ENCODE measurements at regions not wholly inside any gene's neighbourhood (a gene's known extent, or its start where the extent isn't known, plus 50 kb on each side); places are given as distances from the start of the nearest gene placed in this dataset.

DNA sequence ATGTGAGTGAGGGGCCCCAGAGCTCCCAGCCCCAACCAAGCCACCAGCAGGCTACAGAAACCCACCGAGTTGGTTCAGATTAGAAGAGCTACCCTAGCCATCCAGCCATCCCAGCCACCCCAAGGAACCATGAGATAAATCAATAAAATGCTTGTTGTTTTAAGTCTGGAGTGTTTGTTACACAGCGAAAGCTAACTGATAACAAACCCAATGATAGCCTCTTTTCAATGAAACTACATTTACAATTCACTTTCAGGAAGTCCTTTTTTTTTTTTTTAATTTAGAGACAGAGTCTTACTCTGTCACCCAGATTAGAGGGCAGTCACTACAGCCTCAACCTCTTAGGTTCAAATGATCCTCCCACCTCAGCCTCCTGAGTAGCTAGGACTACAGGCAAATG lies 215.0 kb upstream of the ZFHX3 start:
- TF ChIP-seq, protein P1, sequence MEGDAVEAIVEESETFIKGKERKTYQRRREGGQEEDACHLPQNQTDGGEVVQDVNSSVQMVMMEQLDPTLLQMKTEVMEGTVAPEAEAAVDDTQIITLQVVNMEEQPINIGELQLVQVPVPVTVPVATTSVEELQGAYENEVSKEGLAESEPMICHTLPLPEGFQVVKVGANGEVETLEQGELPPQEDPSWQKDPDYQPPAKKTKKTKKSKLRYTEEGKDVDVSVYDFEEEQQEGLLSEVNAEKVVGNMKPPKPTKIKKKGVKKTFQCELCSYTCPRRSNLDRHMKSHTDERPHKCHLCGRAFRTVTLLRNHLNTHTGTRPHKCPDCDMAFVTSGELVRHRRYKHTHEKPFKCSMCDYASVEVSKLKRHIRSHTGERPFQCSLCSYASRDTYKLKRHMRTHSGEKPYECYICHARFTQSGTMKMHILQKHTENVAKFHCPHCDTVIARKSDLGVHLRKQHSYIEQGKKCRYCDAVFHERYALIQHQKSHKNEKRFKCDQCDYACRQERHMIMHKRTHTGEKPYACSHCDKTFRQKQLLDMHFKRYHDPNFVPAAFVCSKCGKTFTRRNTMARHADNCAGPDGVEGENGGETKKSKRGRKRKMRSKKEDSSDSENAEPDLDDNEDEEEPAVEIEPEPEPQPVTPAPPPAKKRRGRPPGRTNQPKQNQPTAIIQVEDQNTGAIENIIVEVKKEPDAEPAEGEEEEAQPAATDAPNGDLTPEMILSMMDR (IDR thresholded peaks at IDR 0.05; ENCODE audit: low read length) = no peak
- no peak for TF ChIP-seq EZH2 (IDR thresholded peaks at IDR 0.05; ENCODE audit: borderline replicate concordance, low read length)
- Histone ChIP-seq H3K9me3 (ENCODE audit: low read length) (no peaks in the 10 kb centered on the region), H3K9ac (ENCODE audit: low read length) (no peak overlapping the region), H3K79me2 (ENCODE audit: insufficient read depth, low read length) (no peaks in the 10 kb centered on the region), H3K4me2 (ENCODE audit: low read length) (no peak overlapping the region), H3K27me3 (ENCODE audit: insufficient read depth, low read length) (no peaks in the 10 kb centered on the region), H3K4me3 (ENCODE audit: low read depth, low read length, poor library complexity, severe bottlenecking) (no peak overlapping the region), H3K9me2 (ENCODE audit: low read depth, low read length) (no peaks in the 10 kb centered on the region), H3F3A (ENCODE audit: insufficient read depth, low read length) (no peaks in the 10 kb centered on the region), H3K27ac (ENCODE audit: low read depth, low read length, poor library complexity, severe bottlenecking) (no peak overlapping the region), H2AFZ (ENCODE audit: low read length) (no peak overlapping the region), H3K36me3 (ENCODE audit: insufficient read depth, low read length) (no peaks in the 10 kb centered on the region), H4K20me1 (ENCODE audit: insufficient read depth, low read length) (no peaks in the 10 kb centered on the region), H3K4me1 (ENCODE audit: insufficient read depth, low read length, severe bottlenecking) (no peaks in the 10 kb centered on the region)

DNA sequence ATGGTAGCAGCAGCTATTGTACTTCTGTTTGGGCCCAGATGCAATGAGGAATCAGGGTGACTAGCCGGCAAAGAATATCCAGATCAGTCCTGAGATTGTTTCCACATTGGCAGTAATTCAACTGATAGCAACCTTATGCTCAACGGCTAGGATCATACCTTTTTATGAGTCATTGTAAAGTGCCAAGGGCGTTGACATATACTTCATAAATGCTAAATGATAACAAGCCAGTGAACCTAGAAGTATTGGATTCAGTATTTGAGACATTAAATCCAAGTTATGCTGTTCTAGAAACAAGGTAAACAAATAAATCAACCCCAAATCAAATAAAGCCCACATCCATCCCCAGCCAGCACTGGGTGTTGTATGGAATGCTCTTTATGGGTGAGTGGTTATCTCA lies 207.1 kb upstream of the ZFHX3 start:
- no peaks in the 10 kb centered on the region for H3K9me2 ChIP-seq (ENCODE audit: low read depth, low read length)

GRCh38 chr16:73253922-73254480 lies 206.1 kb upstream of the ZFHX3 start:
- no peak overlapping the region for H3K4me2 ChIP-seq (ENCODE audit: low read length)
- no peak overlapping the region for H2AFZ ChIP-seq (ENCODE audit: low read length)
- no peaks in the 10 kb centered on the region for H3K79me2 ChIP-seq (ENCODE audit: insufficient read depth, low read length)
- no peak overlapping the region for H3K9ac ChIP-seq (ENCODE audit: low read length)
- H3K27ac ChIP-seq (ENCODE audit: low read depth, low read length, poor library complexity, severe bottlenecking) = no peak overlapping the region
- no peaks in the 10 kb centered on the region for H3F3A ChIP-seq (ENCODE audit: insufficient read depth, low read length)
- no peaks in the 10 kb centered on the region for H3K9me2 ChIP-seq (ENCODE audit: low read depth, low read length)
- no peaks in the 10 kb centered on the region for H3K4me1 ChIP-seq (ENCODE audit: insufficient read depth, low read length, severe bottlenecking)
- no peaks in the 10 kb centered on the region for H3K27me3 ChIP-seq (ENCODE audit: insufficient read depth, low read length)
- TF ChIP-seq EZH2 (IDR thresholded peaks at IDR 0.05; ENCODE audit: borderline replicate concordance, low read length) = no peak
- TF ChIP-seq, protein P1 (IDR thresholded peaks at IDR 0.05; ENCODE audit: low read length) = no peak
- no peaks in the 10 kb centered on the region for H3K9me3 ChIP-seq (ENCODE audit: low read length)
- no peaks in the 10 kb centered on the region for H4K20me1 ChIP-seq (ENCODE audit: insufficient read depth, low read length)
- H3K4me3 ChIP-seq (ENCODE audit: low read depth, low read length, poor library complexity, severe bottlenecking) = no peak overlapping the region
- H3K36me3 ChIP-seq (ENCODE audit: insufficient read depth, low read length) = no peaks in the 10 kb centered on the region

More for the DNA sequence above, 207.1 kb upstream of the ZFHX3 start:
- no peaks in the 10 kb centered on the region for H3K9me3 ChIP-seq (ENCODE audit: low read length)
- no peak overlapping the region for H3K4me2 ChIP-seq (ENCODE audit: low read length)
- no peaks in the 10 kb centered on the region for H4K20me1 ChIP-seq (ENCODE audit: insufficient read depth, low read length)
- no peaks in the 10 kb centered on the region for H3K79me2 ChIP-seq (ENCODE audit: insufficient read depth, low read length)
- no peak overlapping the region for H3K4me3 ChIP-seq (ENCODE audit: low read depth, low read length, poor library complexity, severe bottlenecking)
- no peaks in the 10 kb centered on the region for H3K4me1 ChIP-seq (ENCODE audit: insufficient read depth, low read length, severe bottlenecking)
- H3F3A ChIP-seq (ENCODE audit: insufficient read depth, low read length) = no peaks in the 10 kb centered on the region
- TF ChIP-seq, protein P1 (IDR thresholded peaks at IDR 0.05; ENCODE audit: low read length) = no peak
- no peak for TF ChIP-seq EZH2 (IDR thresholded peaks at IDR 0.05; ENCODE audit: borderline replicate concordance, low read length)
- no peak overlapping the region for H2AFZ ChIP-seq (ENCODE audit: low read length)
- no peaks in the 10 kb centered on the region for H3K27me3 ChIP-seq (ENCODE audit: insufficient read depth, low read length)
- no peak overlapping the region for H3K27ac ChIP-seq (ENCODE audit: low read depth, low read length, poor library complexity, severe bottlenecking)
- H3K9ac ChIP-seq (ENCODE audit: low read length) = no peak overlapping the region
- H3K36me3 ChIP-seq (ENCODE audit: insufficient read depth, low read length) = no peaks in the 10 kb centered on the region
